Epithelial cell of prostate (primary cell): ENCODE measurements at regions not wholly inside any gene's neighbourhood (a gene's known extent, or its start where the extent isn't known, plus 50 kb on each side); places are given as distances from the start of the nearest gene placed in this dataset.

Experiments used
- DNase-seq: peaks from one replicate; pipeline ENCODE4 v3.0.0-alpha.2; 2011; ENCODE audit warnings: low read depth, low spot score
- H3K27ac ChIP-seq: fragments of 450-650 bp; 2 replicates; pipeline ENCODE4 v1.5.1; 2017; ENCODE audit warnings: mild to moderate bottlenecking

DNA sequence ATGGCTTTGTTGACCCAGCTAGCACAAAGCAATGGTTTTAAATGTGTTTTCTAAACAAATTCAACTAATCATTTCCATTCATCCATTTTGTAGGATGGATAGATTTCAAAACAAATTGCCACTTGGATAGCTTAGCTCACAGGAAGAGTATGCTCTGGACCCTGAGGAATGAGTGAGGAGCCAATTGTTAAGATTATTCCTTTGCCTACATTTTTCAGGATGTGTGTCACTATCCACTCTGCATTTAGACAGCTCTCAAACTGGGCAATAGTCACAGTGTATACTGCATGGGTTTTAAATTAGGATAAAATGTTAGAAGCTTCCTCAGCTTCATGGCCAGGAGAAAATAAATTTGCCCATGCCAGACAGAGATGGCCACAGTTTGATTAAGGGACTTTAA lies 605.6 kb upstream of the TEX47 start:
- no peak overlapping the region for H3K27ac ChIP-seq
- no peak for DNase-seq

DNA sequence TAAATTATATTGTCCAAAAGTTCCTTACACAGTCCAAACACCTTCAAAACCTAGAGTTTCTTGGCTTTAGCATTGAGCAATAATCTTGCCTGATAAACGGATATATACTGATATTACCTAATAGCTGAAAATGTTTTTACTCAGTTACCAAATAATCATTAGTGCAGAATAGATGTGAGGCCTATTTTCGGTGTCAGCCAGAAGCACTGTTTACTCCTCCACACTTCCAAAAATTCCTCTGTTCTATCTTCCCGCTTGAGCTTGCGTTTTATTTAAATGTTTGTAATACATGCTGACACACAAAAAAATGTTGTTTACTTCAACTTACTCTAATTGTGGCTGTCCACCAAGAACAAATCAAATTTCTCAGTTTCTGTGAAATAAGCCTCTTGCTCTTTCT lies 606.2 kb upstream of the TEX47 start:
- no peak overlapping the region for H3K27ac ChIP-seq
- no peak for DNase-seq

DNA sequence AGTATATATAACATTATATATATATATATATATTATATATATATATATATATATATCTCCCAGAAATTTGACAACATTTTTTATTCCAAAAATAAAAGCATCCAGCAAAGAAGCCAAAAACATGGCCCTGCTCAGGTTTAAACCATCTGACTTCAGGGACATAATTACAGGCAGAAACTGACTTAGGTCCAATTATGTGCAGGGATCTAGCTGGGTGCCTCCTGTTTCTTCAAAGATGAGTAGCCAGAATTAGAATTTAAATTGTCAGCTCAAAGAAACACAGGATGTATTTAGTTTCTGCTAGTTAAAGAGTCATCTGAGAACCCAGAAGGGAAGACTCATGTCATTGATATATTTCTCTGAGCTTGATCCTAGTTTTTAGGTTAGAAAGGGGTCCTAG lies 656.4 kb upstream of the TEX47 start:
- DNase-seq, result no peak

DNA sequence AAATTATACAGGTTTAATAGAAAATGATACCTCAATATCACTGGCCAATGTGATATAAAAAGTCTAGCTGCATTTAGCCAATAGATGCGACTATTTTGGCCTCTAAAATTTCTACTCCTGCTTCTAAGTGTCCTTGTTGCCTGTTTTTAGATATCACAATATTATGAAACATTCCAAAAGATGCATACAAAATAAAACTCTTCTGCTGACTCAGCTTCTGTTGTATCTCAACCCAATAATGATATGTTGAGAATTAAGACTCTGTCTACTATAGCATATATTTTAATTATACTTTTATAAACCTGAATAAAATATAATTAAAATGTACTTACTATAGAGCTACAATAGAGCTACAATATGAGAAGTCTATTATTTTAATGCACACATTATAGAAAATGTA lies 661.0 kb upstream of the TEX47 start:
- no peak for DNase-seq
- H3K27ac ChIP-seq, result no peak overlapping the region

More for the DNA sequence above, 656.4 kb upstream of the TEX47 start:
- H3K27ac ChIP-seq, result no peak overlapping the region

DNA sequence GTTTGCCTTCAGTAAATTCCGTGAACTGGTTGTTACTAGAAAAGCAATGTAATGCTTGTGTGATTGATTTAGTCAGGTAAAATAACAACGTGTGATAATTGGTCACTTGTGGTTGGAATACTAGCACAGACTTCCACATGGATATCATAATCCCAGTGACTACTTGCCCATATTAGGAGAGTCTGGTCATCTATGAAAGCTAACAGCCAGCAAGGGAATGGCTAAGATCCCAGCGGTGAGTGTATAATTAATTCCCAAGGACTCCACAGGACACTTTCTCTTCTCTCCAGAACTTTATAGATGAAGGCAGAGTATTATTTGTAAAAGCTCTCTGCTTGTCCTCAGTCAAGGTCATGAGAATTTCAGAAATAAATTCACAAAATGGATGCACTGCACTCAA lies 662.6 kb upstream of the TEX47 start:
- no peak for DNase-seq
- no peak overlapping the region for H3K27ac ChIP-seq

DNA sequence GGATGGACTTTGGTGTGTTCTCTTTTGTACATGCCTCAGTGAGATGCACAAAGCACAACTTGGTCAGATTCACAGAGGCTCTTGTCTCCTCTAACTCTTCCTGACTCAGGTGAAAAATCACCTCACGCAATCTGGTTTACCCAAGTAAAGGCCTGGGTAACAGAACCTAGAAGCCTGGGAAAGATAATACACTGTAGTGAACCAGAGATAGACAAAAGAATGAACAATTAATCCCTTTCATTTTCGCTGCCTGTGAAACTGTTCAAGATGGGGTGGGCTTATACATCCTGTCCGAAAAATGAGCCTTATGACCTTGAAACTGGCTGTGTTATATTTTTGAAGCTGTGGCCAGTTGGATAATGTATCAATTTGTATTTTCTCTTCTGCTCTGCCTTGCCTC lies 678.9 kb upstream of the TEX47 start:
- no peak overlapping the region for H3K27ac ChIP-seq
- no peak for DNase-seq

DNA sequence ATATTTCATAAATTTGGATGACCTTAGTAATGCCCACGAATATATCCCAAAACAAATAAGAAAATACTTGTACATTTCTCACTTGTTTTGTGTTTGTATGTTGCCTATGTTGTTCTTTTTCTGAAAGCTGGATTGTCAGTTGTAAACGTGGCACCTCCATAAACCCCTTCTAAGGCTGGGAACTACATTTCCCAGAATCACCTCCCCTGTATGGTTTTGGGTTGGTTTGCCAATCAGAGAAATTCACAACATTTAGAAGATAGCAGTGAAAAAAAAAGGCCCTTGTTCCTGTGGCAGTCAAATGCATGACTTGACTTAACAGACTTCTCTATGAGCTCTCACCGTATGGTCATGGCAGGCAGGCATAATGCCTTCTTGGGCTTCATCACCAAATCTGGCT lies 676.3 kb upstream of the STEAP1 start:
- no peak for DNase-seq
- H3K27ac ChIP-seq, result no peak overlapping the region

DNA sequence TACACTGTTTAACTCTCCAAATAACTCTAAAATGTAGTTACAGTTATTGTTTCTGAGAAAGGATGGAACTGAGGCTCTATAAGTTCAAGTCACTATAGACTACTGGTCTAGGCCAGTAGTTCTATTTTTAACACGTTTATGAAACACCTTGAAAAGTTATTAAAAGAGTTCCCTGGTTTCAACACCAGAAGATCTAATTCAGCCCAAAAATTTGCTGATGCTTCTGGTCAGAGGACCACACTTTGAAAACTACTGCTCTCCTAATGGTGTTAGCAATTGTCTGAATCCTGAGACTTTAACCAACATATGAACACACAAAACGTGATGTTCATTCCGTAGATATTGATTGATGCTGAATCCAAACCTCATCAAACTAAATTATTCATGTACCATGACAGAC lies 658.6 kb upstream of the STEAP1 start:
- H3K27ac ChIP-seq, result no peak overlapping the region
- no peak for DNase-seq

DNA sequence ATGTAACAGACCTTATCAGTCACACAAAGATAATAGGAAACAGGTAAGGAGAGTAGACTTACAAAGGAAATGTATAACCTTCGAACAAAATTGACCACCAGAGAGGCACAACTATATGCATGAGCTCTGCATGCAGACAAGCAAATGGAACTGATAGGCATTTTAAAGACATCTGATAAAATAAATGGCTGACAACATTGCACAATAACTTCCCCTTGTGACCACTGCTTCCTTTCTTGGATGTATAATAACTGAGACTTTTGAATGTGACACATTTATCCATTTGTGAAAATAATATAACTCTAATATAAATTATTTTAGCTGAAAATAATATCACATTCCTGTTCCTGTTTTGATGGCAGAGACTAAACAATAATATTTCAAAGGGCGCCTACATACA lies 654.2 kb upstream of the STEAP1 start:
- H3K27ac ChIP-seq, result no peak overlapping the region
- DNase-seq, result no peak

DNA sequence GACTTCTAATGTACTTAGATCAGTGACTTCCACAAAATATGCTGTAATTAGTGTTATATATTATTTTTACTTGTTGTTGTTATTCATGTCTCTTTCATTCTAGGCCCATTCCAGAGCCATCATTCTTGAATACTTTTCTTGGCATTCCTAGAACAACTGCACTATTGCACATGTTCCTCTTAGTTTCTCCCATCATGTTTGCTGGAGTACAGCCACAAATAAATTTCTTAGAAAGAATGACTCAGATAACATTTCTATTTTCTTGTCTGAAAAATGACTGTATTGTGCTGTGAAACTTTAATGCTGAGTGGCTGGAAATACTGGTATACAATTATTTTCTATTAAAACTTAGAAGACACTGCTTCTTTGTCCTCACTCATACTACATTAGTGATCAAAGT lies 651.0 kb upstream of the STEAP1 start:
- no peak overlapping the region for H3K27ac ChIP-seq
- no peak for DNase-seq

DNA sequence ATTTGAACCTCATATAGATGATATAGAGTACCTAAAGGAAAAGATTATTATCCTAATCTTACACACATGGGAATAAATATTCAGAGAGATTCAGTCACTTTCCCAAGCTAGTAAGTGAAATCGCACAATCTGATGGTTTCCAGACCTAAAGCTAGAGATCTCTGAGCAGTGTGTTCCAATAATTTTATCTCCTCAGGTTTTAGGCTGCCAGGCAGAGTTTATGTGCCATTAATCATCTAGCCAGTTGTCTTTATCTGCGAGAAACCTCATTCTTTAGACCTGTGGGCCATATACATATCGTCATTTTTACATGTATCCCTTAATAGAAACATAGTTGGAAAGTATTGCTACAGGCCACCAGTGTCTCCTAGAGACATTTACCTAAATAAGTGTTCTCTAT lies 647.2 kb upstream of the STEAP1 start:
- no peak for DNase-seq
- no peak overlapping the region for H3K27ac ChIP-seq

DNA sequence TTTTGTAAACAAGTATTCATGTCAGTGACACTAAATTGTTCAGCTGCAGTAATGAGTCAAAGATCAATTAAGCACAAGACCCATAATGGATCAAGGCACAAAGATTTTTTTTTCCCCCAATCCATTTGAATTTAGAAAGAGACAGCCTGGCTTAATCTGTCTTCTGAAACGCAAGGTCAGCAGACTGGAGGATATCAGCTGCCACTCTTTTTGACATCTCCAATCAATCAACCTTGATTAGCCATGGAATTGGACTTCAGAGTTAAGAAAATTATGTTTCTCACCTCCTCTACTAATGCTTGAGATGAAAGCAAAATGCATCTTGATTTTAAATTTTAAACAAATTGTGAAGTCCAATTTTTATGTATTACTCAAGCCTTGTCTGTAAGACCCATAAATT lies 642.4 kb upstream of the STEAP1 start:
- no peak for DNase-seq
- no peak overlapping the region for H3K27ac ChIP-seq

DNA sequence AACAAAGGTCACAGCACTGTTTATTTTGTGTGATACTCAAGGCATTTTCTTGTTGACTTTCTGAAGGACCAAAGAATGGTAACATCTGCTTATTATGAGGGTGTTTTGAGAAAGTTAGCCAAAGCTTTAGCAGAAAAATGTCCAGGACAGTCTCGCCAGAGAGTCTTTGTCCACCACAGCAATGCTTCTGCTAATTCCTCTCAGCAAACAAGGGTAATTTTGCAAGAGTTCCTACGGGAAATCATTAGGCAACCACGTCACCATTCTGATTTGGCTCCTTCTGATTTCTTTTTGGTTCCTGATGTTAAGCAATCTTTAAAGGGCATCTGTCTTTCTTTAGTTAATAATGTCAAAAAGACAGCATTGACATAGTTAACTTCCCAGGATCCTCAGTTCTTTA lies 639.3 kb upstream of the STEAP1 start:
- H3K27ac ChIP-seq, result no peak overlapping the region
- DNase-seq, result no peak

DNA sequence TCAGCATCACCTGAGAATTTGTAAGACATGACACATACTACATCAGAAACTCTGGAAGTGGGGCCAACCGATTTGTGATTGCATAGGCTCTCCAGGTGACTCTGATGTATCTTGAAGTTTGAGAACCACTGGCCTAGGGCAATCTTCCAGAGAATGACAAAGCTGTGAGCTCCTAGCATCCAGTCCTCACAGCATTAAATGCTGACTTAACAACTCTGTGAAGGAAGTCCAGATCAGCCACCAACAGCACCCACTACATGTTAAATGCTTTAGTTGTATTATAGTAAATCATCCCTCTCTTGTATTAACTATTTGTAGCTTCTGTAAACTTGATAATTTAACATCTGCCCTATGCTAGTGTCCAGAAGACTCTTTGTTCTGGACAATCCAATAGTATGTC lies 636.5 kb upstream of the STEAP1 start:
- no peak for DNase-seq
- H3K27ac ChIP-seq, result no peak overlapping the region

DNA sequence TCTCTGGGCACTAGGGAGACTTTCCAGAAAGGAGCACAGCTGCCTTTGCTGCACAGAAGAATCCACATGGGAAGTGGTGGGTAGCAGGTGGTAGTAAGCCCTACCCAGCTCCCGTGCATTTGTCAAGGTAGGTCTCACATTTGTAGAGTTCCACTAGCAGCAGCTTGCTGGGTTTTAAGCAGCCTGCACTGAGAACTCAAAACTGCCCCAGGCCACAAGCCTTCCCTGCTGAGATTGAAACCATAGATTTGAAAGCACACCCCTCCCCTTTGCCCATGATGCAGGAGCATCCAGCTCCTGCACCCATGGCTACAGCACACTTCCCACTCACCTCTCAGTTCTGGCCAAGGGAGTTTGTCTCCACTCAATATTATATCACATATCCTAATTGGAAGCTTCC lies 604.5 kb upstream of the STEAP1 start:
- no peak overlapping the region for H3K27ac ChIP-seq
- no peak for DNase-seq

DNA sequence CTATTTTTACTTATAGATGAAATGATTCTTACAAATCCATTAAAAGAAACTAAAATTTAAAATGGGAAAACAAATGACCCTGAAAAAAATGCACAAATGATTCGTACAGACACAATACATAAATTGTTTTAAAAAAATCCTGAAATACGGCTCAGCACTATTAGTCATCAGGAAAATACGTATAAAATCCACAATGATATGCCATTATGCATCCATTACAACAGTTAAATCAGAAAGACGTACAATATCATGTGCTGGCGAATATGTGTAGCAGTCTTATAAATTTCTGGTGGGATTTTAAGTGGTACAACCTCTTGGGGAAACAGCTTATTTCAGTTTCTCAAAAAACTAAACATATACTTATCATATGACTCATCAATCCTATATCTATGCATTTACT lies 600.1 kb upstream of the STEAP1 start:
- no peak overlapping the region for H3K27ac ChIP-seq

DNA sequence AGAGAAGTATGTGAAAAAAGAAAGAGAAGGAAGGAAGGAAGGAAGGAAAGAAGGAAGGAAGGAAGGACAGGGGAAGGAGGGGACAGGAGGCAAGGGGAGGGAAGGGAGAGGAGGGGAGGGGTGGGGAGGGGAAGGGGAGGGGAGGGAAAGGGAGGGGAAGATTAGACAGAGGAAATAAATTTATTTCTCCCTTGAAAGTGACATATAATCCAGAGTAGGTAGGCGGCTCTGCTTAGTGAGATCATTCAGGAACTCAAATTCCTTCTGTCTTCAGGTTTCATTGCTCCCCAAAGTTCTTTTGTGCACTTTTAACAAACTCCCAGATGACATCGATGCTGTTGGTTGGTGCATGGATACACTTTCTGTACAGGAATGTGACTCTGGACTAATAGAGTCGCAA lies 594.7 kb upstream of the STEAP1 start:
- DNase-seq, result no peak
- H3K27ac ChIP-seq, result no peak overlapping the region

More for the DNA sequence above, 600.1 kb upstream of the STEAP1 start:
- DNase-seq, result no peak

DNA sequence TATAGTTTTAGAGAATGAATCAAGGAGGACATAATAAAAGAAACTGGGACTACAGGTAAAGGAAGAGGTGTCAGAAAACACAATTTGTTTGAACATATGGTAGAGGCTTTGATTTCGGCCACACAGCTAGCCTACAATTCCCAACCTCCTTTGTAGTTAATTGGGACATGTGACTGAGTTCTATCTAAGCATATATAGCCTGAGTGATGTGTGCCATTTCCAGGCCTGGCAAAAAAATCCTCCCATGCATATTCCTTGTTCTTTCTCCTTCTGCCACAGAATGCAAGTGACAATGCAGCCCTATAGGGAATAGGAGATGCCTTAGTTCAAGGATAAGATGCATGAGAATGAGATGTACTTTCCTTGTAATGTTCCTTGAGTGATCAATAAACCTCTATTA lies 590.7 kb upstream of the STEAP1 start:
- no peak overlapping the region for H3K27ac ChIP-seq
- DNase-seq, result no peak

DNA sequence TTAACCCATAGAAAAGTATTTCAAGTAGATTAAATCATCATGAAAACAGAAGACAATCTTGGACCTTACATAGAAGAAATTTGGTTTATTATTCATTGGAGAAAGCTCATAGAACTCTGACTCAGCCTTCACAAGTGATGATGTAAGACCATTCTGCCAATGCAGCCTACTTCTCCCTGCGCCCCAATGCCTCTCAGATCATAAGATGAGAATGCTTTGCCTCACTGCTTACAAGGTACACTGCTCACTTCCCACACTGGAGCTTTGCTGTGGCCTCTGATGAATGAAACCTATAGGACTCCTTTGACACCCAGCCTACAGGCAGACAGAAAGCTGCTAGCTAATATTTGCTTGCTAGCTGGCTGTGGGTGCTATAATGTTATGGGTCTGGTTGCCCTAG lies 569.4 kb upstream of the STEAP1 start:
- H3K27ac ChIP-seq, result no peak overlapping the region
- DNase-seq, result no peak

DNA sequence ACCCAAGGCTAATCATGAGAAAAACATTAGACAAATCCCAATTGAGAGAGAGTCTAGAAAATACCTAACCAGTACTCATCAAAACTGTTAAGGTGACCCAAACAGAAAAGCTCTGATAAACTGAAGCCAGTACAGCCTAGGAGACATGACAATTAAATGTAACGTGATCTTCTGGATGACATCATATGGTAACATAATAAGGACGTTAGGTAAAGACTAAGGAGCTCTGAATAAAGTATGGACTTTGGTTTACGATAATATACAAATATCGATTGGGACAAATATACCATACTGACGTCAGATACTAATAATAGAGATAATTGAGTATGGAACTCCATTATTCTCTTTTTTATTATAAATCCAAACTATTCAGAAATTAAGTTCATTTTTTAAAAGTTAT lies 561.1 kb upstream of the STEAP1 start:
- no peak overlapping the region for H3K27ac ChIP-seq

DNA sequence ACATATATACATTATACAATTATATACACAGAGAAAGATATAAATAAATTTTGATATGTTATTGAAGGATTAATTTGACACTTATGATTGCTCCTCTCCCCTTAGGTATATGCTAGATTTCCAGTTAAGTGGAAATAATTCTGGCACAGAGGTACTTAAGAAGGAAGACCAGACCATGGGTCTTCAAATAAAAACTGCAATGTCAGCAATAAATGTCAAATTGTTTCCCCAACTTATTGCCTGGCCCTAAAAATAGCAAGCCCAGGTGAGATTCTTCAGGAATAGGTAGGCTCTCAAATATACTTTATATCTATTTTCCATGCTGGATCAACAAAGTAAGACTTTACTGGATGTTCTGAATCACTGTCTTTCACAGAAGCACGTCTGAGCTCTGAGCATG lies 551.3 kb upstream of the STEAP1 start:
- no peak for DNase-seq
- no peak overlapping the region for H3K27ac ChIP-seq

More for the DNA sequence above, 561.1 kb upstream of the STEAP1 start:
- no peak for DNase-seq

DNA sequence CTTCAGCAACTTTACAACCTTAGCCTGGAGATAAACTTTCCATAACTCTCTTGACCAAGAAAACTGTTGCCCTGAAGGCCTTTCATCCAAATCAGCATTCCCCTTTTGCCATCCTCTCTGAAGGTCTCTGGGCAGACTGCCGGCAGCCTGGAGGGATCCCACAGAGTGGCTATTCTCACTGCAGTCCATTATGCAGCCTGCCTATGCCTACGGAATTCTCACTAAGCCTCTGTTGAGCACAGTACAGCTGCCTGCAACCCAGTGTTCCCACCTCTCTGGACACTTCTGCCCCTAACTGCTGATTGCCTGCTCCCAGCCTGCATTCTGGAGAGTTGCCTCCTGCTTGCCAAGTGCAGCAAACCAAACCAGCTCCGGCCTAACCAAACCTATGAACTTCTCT lies 548.9 kb upstream of the STEAP1 start:
- no peak overlapping the region for H3K27ac ChIP-seq
- DNase-seq, result no peak

DNA sequence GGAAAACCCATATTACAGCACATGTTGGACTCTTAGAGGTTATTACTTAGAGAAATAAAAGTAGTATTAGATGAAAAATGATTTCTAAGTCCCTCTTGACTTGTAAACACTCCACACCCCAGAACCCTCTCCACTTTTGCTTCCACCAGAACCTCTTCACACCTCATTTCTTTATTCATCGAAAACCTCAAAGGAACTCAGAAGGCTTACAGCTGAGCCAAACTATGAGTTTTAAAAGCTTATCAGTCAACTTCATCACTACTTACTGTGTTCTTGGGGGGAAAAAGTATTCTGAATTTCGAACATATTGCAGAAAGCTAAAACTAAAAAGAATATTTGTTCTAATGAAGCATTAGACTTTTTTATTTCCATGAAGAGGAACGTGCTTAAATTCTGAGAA lies 547.8 kb upstream of the STEAP1 start:
- no peak overlapping the region for H3K27ac ChIP-seq
- no peak for DNase-seq
